Mesothelial cell of epicardium (in vitro differentiated cells): ENCODE measurements at regions not wholly inside any gene's neighbourhood (a gene's known extent, or its start where the extent isn't known, plus 50 kb on each side); places are given as distances from the start of the nearest gene placed in this dataset.

Experiments
- DNase-seq, 2 experiments: peaks; one replicate each; pipeline ENCODE4 v3.0.0; 2021; ENCODE audit warnings: low spot score in 2 of 2; ENCODE audit not compliant: unreplicated experiment in 2 of 2
- H3K27ac Mint-ChIP-seq: 2 replicates; pipeline ENCODE4 v1.8.0; 2021; ENCODE audit warnings: mixed read lengths
- H3K27me3 Mint-ChIP-seq: 2 replicates; pipeline ENCODE4 v1.8.0; 2021; ENCODE audit warnings: low read depth, mixed read lengths
- H3K36me3 Mint-ChIP-seq: 2 replicates; pipeline ENCODE4 v1.8.0; 2021; ENCODE audit warnings: mixed read lengths
- H3K4me1 Mint-ChIP-seq: 2 replicates; pipeline ENCODE4 v1.8.0; 2021; ENCODE audit warnings: mixed read lengths
- H3K4me3 Mint-ChIP-seq: 2 replicates; pipeline ENCODE4 v1.8.0; 2021; ENCODE audit warnings: mild to moderate bottlenecking, moderate library complexity, mixed read lengths
- H3K9me3 Mint-ChIP-seq: 2 replicates; pipeline ENCODE4 v1.8.0; 2021; ENCODE audit warnings: mixed read lengths
- TF ChIP-seq, protein P1 (sequence below): fragments of 200-600 bp; sonication (generic); IDR thresholded peaks from one replicate; pipeline ENCODE4 v1.5.0; 2021; ENCODE audit warnings: antibody characterized with exemption; ENCODE audit not compliant: unreplicated experiment

DNA sequence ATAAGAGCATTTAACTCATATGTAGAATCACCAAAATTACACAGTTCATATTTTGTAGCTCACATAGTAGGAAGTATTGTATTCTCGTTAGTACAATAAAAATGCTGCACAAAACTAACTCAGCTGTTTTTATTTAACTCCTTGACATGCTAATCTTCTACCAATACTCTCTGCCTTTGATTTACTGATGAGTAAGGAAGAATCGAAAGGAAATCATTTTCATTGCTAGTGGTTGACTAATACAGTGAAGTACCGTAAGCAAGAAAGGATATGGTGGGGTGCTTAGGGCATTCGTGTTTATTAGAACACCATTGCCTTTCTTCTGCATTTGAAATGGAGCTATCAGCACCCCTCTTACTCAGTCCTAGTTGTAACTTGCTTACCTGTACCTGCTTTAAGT, 1239.1 kb upstream of the TENM3 start:
- H3K4me1 Mint-ChIP-seq = peaks cover 38% of the 10 kb centered on the region
- peaks cover 21% of the 10 kb centered on the region for H3K9me3 Mint-ChIP-seq
- TF ChIP-seq, protein P1, sequence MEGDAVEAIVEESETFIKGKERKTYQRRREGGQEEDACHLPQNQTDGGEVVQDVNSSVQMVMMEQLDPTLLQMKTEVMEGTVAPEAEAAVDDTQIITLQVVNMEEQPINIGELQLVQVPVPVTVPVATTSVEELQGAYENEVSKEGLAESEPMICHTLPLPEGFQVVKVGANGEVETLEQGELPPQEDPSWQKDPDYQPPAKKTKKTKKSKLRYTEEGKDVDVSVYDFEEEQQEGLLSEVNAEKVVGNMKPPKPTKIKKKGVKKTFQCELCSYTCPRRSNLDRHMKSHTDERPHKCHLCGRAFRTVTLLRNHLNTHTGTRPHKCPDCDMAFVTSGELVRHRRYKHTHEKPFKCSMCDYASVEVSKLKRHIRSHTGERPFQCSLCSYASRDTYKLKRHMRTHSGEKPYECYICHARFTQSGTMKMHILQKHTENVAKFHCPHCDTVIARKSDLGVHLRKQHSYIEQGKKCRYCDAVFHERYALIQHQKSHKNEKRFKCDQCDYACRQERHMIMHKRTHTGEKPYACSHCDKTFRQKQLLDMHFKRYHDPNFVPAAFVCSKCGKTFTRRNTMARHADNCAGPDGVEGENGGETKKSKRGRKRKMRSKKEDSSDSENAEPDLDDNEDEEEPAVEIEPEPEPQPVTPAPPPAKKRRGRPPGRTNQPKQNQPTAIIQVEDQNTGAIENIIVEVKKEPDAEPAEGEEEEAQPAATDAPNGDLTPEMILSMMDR = no peak
- DNase-seq = no peak
- H3K27ac Mint-ChIP-seq = no peak overlapping the region
- H3K4me3 Mint-ChIP-seq = no peak overlapping the region
- peaks cover 4% of the 10 kb centered on the region for H3K36me3 Mint-ChIP-seq
- H3K27me3 Mint-ChIP-seq = no peaks in the 10 kb centered on the region

DNA sequence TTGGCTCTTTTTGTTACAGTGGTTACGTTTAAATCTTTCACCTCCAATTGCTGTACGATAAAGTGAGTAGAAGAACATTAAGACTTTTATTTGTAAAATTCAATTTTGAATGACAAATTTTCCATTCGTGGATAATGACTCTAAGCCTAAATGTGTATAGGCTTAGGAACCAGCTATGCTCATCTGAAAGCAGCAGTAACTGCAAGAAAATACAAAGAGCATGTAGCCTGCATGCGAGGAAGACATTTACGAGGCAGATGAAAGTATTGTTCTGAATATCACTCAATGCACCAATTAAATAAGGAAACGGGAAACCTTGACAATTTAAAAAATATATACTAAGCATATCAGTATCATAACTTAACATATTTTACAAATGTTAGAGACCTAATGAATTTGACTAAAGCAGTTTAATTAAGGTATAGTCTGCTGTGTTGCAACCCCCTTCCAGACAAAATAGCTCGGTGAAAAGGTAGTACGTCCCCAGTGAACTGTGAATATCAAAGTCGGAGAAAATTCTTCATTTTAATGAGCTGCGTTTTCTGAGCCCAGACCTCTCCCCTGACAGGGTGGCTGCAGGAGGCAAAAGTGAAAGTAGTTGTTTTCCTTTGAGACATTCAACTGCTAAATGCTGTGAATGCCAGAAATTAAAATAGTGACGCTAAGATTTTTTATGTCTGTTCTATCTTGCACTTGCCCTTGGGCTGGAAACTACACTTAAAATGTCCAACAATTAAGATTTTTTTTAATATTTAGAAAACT, 1236.5 kb upstream of the TENM3 start:
- Mint-ChIP-seq H3K36me3 (peaks cover 4% of the 10 kb centered on the region), H3K4me3 (peak overlapping the region; percentile 62), H3K9me3 (peaks cover 28% of the 10 kb centered on the region), H3K27ac (peak overlapping the region; percentile 90), H3K4me1 (peaks cover 29% of the 10 kb centered on the region), H3K27me3 (no peaks in the 10 kb centered on the region)
- no peak for DNase-seq
- TF ChIP-seq, protein P1 = no peak

DNA sequence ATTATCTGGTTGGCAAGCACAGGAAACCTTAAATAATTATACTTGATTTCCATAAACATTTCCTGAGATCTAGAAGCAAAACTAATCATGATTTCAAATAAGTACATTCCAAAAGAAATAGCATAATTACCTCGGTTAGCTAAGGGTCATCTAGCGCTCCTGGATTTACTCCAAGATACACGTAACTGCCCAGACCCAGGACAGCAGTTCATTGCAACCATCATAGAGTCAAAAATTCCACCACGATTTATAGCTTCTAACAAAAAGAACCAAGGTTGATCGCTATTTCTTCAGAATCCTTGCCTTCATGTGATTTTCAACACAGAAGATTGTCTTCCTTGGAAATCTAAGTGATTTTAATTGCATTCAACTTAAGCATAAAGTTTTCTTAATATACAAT, 1235.5 kb upstream of the TENM3 start:
- Mint-ChIP-seq H3K36me3 (peaks cover 5% of the 10 kb centered on the region), H3K27ac (no peak overlapping the region), H3K9me3 (peaks cover 34% of the 10 kb centered on the region), H3K27me3 (no peaks in the 10 kb centered on the region), H3K4me3 (peak overlapping the region; percentile 62), H3K4me1 (peaks cover 29% of the 10 kb centered on the region)
- DNase-seq = no peak
- TF ChIP-seq, protein P1 = no peak

DNA sequence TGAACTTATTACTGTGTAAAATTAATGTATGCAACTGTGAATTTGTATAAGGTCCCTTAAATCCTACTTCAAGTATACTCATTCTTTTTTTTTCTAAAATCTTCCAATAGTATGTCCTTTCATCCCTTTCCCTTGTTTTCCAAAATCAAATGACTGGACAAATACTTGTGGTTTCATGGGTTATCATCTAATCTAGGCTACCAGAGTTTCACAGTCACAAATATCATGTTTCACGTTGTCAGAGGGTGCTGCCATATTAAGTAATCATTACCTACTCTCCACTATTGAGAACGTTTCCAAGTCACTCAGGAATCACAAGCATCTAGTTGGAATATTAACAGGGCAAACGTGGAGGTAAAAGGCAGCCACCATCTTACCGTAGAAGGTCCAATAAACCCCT, 1235.0 kb upstream of the TENM3 start:
- DNase-seq = no peak

DNA sequence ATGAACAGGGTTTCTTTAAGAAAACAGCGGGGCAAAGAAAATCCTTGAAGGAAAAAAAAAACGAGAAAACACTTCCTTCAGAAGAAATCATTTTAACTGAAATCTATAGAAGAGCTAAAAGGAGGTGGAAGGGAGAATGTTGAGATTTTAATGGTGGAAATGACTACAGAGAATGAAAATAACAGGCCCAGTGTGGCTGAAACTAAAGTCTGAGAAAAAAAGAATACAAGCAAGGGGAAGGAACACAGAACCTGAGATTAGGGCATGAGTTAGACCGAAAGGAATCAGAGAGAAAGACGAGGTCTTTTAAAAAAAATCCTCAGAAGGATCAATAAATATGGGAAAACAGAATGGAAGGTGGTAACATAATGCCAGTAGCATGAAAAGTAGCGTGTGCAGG, 1230.0 kb upstream of the TENM3 start:
- Mint-ChIP-seq H3K4me1 (peaks cover 7% of the 10 kb centered on the region), H3K27ac (no peak overlapping the region), H3K9me3 (peaks cover 35% of the 10 kb centered on the region), H3K36me3 (peaks cover 14% of the 10 kb centered on the region), H3K27me3 (no peaks in the 10 kb centered on the region), H3K4me3 (no peak overlapping the region)
- TF ChIP-seq, protein P1 = no peak
- no peak for DNase-seq

More for the DNA sequence above, 1235.0 kb upstream of the TENM3 start:
- no peaks in the 10 kb centered on the region for H3K27me3 Mint-ChIP-seq
- TF ChIP-seq, protein P1 = no peak
- peak overlapping the region; percentile 37 for H3K27ac Mint-ChIP-seq
- H3K4me1 Mint-ChIP-seq = peaks cover 29% of the 10 kb centered on the region
- no peak overlapping the region for H3K4me3 Mint-ChIP-seq
- peaks cover 36% of the 10 kb centered on the region for H3K9me3 Mint-ChIP-seq
- peaks cover 9% of the 10 kb centered on the region for H3K36me3 Mint-ChIP-seq
